ENCODE measurements at regions not wholly inside any gene's neighbourhood (a gene's known extent, or its start where the extent isn't known, plus 50 kb on each side); places are given as distances from the start of the nearest gene placed in this dataset.
"Not testable (repeated sequence)": the region's sequence is repeated elsewhere in the genome, so short reads cannot be mapped to it uniquely, and the experiment has no call there.

DNA sequence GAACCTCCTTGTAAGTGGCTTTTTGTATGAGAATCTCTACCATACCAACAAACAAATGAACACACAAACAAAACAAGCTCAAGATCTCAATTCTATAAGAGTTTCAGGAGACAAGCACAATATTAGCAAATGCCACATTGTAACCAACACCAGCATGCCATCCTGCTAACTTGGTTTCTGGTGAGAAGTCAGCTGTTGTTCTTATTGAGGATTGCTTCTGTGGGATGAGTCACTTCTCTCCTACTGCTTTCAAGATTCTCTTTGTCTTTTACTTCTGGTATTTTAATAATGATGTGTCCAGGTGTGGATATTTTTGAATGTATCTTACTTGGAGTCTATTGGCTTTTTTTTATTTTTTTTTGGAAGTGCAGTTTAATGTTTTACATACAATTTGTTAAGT lies 131.7 kb downstream of the BCL2L11 start:
- no peak for DNase-seq

DNA sequence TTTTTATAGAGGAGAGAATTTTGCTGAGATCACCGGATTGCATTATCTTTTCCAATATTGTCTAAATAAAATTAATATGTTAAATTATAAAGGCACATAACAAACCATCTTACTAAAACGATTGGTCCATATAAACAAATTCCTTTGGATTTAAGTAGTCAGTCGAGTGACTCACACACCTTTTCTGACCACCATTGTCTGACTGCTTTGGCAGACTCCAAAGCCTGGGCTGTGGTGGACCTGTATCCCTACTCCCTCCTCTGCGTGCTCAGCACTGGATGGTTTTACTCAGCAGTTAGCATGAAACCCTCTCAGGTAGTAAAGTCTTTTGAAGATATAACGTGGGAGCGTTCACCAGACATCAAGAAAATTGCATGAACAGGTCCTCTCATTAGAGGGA lies 134.2 kb downstream of the BCL2L11 start:
- DNase-seq = not testable (repeated sequence)

DNA sequence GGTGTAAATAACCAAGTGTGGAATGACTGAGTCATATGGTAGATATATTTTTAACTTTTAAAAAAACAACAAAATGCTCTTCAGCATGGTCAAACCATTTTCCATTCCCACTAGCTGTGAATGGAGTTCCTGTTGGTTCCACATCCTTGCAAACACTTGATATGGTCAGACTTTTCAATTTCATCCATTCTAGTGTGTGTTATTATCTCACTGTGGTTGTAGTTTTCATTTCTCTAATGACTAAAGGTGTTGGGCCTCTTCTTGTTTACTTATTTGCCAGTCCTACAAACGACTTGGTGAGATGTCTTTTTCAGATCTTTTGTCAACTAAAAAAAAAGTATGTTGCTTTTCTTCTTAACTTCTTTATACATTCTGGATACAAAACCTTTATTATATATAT lies 135.9 kb downstream of the BCL2L11 start:
- not testable (repeated sequence) for DNase-seq

DNA sequence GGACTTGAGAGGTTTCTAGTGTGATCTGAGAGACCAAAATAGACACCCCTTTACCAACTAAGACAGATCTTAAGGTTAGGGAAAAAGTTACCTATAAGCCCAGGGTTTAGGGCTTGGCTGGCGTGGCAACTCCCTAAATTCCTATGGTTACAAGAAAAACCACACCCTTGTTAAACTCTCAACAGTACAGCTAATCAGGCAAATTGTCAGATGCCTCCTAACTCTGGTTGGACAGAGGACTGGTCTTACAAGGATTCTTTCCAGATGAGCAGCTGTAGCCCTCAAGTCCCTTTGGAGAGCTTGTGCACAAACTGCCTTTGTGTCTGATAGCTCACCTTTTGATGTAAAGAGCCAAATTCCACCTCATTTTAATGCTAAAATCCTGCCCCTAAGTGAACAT lies 136.9 kb downstream of the BCL2L11 start:
- DNase-seq = not testable (repeated sequence)

DNA sequence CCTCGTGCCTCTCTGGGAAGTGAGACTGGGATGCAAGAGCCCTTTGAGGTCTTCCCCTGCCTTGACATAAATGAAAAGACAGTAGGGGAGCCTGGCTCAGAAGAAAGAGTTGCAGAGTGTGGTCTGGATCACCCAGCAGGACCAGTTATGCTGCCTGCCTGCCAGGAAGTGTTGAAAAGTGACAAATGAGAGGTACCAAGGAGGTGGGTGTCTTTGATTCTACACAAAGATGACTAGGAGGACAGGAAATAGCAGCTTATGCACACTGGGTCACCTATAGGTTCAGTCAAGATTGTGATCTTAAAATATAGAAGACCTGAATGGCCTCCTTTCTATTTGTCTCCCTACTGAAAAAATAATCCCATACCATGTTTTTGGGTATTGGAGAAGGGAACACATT lies 137.6 kb downstream of the BCL2L11 start:
- not testable (repeated sequence) for DNase-seq

DNA sequence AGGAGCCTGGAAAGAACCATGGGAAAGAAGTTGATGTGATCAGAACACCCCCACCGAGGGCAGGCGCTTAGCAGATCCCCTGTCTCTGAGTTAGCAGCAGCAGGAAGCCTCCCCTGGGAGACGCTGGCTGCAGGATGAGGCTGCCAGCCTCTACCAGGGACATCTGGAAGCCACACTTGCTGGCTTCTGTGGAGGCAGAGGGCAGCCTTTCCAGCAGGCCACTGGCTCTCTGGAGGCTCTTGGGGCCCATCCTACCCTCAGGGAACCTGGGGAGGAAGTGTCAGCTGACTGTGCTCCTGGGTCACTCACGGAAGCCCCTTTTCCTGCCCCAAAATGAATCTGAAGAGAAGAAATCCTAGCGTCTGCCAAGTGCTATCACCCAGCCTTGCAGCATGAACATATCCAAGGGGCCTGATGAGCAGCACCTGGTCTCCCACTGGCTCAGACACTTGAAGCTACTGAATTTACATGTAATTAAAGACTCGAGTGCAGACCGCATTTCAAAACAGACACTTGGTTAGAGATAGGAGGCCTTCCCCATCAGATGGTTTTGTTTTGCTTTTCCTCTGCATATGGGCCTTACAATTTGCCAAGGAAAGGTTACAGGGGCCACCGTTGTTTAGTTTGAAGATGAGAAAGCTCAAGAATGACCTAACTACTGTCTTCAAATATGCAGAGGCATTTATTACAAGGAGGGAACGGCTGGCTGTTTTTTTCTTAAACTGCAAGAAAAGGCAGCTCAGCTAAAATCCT lies 142.1 kb downstream of the BCL2L11 start:
- DNase-seq = not testable (repeated sequence)

DNA sequence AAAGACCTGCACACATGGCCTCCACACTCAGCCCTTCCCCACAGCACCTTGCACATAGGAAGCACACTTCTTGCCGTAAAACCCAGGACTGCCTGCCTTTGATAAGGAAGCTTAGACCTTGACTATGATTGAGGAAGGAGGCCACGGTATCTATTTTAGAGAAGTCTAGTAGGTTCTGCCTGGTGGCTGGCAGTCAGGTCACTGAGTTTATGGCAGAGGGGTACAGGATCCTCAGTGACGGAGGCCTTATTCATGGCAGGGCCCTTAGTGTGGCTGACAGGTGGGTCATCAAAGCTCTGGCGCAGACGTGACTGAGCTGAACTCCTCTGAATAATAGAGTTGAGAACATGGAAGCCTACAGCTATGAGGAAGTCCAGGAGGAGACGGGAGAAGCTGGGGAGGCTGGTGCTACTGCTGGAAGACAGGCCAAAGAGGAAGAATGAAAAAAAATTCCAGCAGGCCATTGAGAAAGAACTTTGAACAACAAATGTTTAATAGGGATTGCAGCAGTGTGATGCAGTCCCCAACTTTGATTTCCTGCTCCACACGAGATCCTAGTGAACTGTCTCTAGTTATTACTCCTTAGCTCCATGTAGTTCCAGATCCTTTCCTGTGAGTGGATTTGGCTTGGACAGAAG lies 142.8 kb downstream of the BCL2L11 start:
- DNase-seq = not testable (repeated sequence)

DNA sequence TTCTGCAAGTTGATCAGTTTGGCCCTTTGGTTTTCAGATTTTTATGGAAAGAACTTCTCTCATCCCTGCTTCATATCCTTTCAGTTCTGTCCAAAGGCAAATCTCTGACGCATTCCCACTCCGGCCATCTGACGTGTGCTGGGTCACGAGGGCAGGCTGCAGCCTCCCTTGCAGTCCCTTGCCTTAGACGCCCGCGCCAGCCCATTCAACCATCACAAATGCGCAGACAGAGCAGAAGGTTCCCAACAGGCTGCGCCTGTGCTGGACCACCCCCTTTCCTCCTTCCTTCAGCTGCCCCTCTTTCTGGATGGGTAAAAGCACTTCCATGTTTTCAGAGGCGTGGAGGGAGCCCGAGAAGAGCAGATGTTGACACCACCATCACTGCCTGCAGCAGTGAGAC lies 144.2 kb downstream of the BCL2L11 start:
- DNase-seq = not testable (repeated sequence)

DNA sequence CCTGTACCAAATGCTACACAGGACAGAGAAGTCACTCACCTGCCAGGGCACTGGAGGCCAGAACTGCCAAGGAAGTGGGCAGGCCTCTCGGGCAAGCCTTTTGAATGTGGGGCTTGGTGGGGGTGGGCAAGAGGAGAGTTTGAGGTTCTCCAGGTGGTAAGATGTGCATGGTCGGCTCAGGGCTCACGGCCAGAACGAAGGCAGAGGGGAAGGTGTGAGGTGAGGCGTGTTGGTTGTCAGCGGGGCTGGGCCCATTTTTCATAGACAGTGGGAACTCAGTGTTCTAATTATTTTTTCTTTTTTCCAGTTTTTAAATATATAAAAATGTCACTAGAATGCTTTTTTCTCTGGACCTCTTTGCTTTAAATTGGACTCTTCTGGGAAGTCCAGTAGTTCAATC lies 145.8 kb downstream of the BCL2L11 start:
- DNase-seq = not testable (repeated sequence)

DNA sequence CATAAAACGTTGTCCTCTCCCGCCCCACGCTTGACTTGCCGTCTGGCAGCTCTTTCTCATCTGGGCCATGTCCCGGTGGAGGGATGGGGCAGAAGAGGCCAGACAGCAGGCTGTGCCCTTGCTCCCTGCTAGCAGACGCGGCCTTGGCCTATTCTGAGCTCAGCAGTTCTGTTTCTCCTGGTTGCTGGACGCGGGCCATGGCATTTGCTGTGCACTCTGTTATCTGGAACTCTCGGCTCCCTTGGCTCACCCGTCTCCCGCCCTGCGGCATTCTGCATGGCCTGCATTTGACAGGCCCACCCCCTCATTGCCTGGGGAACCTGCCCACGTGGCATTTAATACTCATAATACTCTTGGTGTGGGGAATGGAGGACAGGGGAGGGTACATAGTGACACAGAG lies 146.3 kb downstream of the BCL2L11 start:
- DNase-seq = not testable (repeated sequence)

DNA sequence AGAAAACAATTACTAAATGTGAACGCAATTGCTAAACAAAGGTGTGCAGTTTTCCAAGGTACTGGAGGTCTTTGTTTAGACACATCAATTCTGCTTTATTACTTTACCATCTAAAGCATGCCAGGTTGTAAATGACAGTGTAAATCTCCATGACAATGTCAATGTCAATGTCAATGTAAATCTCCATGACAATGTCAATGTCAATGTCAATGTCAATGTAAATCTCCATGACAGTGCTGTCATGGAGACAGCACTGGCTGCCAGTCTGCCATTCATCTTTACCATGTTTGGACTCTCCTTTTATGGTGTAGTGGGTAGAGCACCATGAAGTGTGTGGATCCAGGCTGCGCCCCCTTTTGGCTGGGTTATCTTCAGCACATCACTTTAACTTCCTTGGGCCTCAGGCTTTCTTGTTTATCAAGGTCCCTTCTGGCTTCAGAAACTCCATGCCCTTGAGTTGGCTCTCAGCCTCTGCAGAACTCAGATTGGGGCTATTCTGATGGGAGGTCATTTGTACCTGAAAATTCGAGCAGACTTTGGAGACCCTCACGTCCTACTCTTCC lies 149.1 kb downstream of the BCL2L11 start:
- DNase-seq = not testable (repeated sequence)

DNA sequence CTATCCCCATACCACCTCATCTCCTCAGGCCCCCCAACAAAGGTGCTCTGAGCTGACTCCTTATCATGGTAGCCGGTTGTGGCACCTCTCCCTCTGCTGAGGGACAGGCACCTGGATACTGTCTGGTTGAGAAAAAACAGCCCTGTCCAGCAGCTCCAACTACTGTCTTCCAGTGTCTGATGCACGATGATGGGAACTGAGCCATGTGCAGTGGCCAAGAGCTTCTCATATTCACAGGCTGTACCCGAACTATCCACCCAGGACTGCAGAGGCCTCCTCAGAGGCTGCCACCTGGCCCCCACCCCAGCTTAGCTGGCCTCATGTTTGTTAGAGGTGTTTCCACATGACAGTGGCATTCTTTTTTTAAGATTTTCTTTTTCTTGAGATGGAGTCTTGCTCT lies 149.9 kb downstream of the BCL2L11 start:
- DNase-seq = not testable (repeated sequence)

DNA sequence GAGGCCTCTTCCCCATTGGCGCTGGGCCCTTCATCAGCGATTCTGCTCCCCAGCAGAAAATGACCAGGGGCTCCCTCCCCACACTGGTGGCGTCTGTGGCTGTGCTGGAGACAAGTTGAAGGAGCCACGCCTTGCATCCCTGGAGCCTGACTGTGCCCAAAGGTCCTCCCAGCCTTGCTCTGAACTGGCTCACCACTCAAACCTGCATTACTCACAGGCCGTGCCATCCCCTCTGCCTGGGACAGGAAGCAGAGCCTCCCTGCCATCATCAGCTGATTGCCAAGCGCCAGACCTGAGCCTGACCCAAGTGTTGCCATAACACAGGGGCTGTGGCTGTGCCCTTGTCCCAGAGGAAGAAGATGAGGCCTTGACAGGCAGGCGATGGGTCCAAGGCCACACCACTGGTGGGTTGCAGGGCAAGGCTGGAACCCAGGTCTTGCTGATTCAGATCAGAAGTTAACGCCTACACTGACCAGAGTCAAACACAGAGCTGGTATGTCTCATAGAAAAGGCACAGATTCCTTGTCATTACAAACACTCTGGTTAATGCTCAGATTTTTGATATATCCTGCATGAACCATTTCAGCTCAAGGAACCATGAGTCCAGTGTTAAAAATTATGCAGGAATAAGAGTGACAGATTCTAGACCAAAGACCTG lies 151.1 kb downstream of the BCL2L11 start:
- not testable (repeated sequence) for DNase-seq

DNA sequence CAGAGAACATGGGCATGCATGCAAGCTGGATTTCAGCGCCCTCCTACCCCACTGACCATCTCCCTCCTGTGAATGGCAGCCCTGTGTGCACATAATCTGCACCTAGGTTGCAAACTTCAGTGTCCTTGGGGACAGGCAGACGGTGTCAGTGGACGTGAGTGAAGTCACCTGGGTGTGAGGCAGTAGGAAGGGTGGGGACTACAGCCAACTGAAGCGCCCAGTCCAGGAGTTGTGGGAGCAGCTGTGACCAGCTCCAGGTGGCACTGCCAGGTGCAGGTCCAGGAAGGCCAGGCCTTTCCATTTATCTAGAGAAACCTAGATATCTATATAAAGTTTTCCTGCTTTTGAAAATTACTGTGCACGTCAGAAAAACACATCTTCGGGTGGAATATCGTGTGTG lies 152.3 kb downstream of the BCL2L11 start:
- not testable (repeated sequence) for DNase-seq

DNA sequence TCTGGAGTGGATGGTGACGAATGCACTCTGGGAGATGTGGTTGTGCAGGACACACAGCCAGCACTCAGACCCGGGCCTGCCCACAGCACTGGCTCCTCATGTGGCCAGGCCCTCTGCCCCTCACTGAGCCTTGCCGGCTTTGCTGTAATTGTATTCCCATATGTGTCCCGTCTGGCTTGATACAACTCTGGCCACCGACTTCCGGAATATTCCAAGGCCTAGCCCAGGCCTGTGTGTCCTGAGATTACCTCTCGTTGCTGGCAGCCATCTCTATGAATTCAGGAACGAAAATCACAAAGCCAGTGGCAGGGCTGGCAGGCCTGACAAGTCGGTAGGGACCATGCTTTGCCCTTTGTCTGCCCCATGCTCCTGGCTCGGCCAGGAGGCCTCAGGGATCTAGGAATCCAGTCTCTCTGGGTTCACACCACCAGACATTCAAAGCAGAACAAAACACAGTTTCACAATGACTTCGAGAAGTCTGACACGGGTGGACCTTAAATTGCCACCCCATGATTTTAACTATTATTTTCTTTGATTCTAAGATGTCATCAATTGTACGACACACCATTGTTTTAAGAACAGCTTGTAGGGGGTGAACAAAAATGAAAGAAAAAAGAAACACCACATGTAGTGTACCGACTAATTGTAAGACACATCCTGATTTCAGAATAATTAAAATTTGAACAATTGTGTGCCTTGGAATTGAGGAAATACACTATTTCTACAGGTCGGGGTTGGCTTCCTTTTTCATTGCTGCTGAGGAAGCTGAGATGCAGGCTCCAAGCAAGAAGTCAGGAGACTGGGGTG lies 154.5 kb downstream of the BCL2L11 start:
- not testable (repeated sequence) for DNase-seq

DNA sequence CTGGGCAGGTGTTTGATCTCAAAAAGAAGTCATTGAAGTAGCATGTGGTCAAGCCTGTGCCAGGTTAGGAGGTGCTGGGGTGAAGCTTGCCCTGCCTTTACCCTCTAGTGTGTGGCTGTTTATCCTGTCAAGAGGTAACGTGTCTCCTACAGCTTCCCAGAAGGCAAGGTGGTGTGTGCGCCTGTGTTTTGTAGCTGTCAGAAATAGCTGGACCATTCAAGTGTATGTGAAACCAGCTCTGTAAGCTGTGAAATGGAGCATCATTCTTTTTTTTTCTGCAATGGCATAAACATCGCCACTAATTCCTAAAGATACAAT lies 155.1 kb downstream of the BCL2L11 start:
- not testable (repeated sequence) for DNase-seq

DNA sequence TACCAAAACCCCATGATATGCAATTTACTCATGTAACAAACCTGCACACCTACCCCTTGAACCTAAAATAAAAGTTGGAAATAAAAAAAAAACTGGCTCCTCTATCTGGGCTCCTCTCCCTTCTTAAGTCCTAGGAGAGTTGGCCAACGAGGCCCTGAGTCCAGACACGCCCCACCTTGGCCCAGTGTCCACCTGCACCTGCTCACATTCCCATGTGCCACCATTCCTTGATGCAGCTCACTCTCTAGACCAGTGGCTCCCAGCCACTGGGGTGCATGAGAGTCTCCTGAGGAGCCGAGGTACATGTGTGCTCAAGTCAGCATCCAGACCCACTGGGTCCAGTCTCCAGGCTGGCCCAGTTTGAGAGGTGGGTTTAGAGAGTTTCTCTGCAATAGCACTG lies 157.4 kb downstream of the BCL2L11 start:
- DNase-seq = not testable (repeated sequence)

DNA sequence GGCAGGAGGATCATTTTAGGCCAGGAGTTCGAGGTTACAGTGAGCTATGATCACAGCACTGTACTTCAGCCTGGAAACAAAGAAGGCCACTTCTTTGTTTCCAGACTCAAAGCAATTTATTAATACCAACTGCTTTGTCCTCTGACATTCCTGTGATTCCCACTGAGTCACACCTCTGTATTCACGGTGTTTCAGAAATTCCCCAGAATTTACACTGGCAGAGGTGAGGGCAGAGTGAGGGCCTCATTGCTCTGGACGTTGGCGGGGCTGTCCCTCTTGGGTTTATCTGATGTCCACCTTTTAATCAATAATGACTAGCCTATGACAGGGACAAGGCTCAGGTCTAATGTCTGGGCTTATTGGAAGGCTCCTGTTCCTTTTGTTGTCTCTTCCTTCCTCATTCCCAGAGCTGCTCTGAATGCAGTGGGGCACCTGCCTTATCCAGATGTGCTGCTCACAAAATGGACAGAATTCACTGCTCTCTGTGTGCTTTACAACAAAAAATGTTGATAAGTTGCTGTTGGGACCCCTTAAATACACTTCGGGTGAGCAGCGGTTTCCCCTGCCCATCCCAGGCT lies 160.1 kb downstream of the BCL2L11 start:
- not testable (repeated sequence) for DNase-seq

DNA sequence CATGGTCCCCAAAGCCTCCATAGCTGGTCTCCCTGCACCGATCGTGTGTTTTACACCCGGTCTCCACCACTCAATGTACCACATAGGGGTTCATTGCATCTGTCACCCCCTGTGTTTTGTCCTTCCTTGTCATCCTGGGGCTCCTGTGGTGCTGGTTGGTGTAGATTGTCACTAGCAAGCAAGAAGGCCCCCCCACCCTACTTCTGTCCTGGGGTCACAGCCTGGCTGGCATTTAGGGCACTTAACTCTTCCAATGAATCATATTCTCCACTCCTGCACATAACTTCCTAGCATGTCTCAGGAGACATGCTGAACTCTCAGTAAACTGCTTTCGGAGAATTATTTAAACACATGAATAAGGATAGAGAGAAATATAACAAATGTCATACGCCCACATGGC lies 161.4 kb downstream of the BCL2L11 start:
- not testable (repeated sequence) for DNase-seq

DNA sequence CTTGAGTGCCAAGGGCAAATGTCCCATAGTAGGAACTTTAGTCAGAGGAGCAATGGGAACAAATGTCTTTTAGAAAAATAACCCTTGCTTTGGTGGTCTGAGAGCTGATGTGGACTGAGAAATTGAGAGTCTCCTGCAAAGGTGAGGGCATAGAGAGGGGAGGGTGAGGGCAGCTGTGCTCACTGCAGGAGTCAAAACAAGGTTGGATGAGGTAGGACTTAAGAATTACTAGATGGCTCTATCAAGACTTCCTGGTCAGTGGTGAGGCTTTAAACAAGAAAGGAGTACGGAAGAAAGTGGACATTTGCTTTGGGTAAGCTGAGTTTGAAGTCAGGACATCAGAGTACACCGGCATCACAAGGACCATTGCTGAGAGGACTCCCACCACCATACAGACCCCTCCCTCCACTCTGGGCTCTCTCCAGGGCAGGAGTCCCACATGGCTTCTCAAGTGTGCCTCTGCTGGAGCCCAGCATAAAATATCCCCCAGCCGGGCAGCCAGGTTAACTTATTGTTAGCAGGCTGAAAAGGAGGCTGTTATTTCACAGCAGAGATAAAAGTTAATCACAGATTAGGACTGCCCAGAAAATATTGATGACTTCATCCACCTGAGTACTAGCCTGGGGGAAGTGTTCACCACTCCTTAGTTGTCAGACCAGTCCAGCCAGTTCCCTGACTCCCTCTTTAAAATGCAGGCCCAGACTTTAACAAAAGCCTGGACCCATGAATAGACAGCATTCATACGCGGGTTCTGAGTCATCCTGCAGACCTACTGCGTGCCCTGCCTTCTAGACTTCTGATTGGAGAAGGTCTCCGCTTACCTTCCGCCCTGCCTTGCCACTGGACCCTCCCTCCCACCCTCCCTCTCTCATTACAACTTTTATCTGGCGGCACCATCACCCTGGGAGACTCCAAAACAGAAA lies 167.2 kb downstream of the BCL2L11 start:
- not testable (repeated sequence) for DNase-seq

DNA sequence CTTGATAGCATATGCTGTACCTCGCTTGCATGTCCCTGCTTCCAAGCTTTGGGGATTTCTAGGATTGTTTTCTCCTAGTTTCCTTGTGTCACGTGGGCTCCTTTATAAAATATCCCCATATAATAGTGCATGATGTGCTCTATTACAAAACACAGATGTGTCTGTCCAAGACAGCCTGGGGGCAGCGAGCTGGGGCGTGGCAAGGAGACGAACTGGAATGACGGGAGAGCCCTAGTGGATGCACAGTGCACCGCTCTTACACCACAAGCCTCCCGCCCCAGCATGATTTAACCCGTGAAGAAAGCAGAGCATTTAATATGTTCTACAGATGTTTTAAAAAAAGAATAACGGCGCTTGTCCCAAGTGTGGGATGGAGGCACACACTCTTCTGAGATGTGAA lies 169.7 kb downstream of the BCL2L11 start:
- not testable (repeated sequence) for DNase-seq

Measured in activated CD4-positive, alpha-beta T cell treated with anti-CD3 and anti-CD28 coated beads, Interleukin-10, Interleukin-2, amounts not matched to agents 100 ng/mL and 50 ng/mL, durations not matched to agents 16 hours and 8 hours (primary cell).